Uterus (tissue), 3 donors: ENCODE measurements at regions not wholly inside any gene's neighbourhood (a gene's known extent, or its start where the extent isn't known, plus 50 kb on each side); places are given as distances from the start of the nearest gene placed in this dataset.

Source experiments
- DNase-seq, 2 donors: peaks; one replicate each; pipeline ENCODE4 v3.0.0-alpha.2; 2019 to 2020
- H3K27ac ChIP-seq, 2 donors: fragments of 200-600 bp; sonication (generic); 1 replicate in 1 of 2; 2 replicates in 1 of 2; pipeline ENCODE4 v1.5.1; 2016 to 2018
- H3K27me3 ChIP-seq, 2 donors: fragments of 200-600 bp; sonication (generic); one replicate each; pipeline ENCODE4 v1.5.1; 2018 to 2019; ENCODE audit warnings: control low read depth in 1 of 2
- H3K36me3 ChIP-seq, 2 donors: fragments of 200-600 bp; sonication (generic); one replicate each; pipeline ENCODE4 v1.5.1; 2019; ENCODE audit warnings: control low read depth in 1 of 2
- H3K4me1 ChIP-seq, 2 donors: fragments of 200-600 bp; sonication (generic); one replicate each; pipeline ENCODE4 v1.5.1; 2018 to 2019; ENCODE audit warnings: control low read depth in 1 of 2
- H3K4me3 ChIP-seq, 2 donors: fragments of 200-600 bp; sonication (generic); 1 replicate in 1 of 2; 2 replicates in 1 of 2; pipeline ENCODE4 v1.5.1; 2018 to 2019; ENCODE audit warnings: mild to moderate bottlenecking in 1 of 2
- H3K9me3 ChIP-seq, 2 donors: fragments of 200-600 bp; sonication (generic); one replicate each; pipeline ENCODE4 v1.5.1; 2019; ENCODE audit warnings: control low read depth in 1 of 2
- POLR2A ChIP-seq, 2 donors: fragments of 450-650 bp; IDR thresholded peaks; one replicate each; pipeline ENCODE4 v1.6.1; 2016; ENCODE audit warnings: antibody characterized with exemption in 2 of 2, mild to moderate bottlenecking in 1 of 2, moderate library complexity in 1 of 2
- intact Hi-C: fragments of 100-400 bp; cut with DNase I; formaldehyde crosslinking; loops from one replicate; pipeline ENCODE4 v1.15.1; 2023; ENCODE audit warnings: low total_unique reads
- TF ChIP-seq, protein P1 (sequence below), 4 experiments: fragments of 200-600 bp in 2 of 4; fragments of 450-650 bp in 2 of 4; sonication (generic) in 2 of 4; IDR thresholded peaks; one replicate each; pipeline ENCODE4 v1.5.1; 2016 to 2019; ENCODE audit warnings: antibody characterized with exemption in 4 of 4, mild to moderate bottlenecking in 2 of 4, moderate library complexity in 1 of 4
- donor health status: DM: yes; HTN: yes; CAD: no.

DNA sequence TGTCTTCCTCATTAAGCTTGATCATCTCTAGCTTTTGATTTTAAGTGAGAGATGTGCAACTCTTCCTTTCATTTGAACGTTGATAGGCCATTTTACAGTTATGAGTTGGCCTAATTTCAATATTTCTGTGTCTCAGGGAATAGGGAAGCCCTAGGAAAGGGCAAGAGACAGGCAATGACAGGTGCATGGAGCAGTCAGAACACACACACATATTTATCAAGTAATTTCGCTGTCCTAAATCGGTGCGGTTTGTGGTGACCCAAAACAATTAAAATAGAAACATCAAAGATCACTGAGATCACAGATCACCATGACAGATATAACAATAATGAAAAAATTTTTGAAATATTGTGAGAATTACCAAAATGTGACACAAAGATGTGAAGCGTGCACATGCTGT is 87.7 kb upstream of the LSM6 start:
- DNase-seq: no peak
- Histone ChIP-seq H3K27me3 (no peaks in the 10 kb centered on the region), H3K36me3 (no peaks in the 10 kb centered on the region), H3K4me3 (no peak overlapping the region), H3K9me3 (no peaks in the 10 kb centered on the region), H3K27ac (no peak overlapping the region), H3K4me1 (no peaks in the 10 kb centered on the region)
- TF ChIP-seq, protein P1, sequence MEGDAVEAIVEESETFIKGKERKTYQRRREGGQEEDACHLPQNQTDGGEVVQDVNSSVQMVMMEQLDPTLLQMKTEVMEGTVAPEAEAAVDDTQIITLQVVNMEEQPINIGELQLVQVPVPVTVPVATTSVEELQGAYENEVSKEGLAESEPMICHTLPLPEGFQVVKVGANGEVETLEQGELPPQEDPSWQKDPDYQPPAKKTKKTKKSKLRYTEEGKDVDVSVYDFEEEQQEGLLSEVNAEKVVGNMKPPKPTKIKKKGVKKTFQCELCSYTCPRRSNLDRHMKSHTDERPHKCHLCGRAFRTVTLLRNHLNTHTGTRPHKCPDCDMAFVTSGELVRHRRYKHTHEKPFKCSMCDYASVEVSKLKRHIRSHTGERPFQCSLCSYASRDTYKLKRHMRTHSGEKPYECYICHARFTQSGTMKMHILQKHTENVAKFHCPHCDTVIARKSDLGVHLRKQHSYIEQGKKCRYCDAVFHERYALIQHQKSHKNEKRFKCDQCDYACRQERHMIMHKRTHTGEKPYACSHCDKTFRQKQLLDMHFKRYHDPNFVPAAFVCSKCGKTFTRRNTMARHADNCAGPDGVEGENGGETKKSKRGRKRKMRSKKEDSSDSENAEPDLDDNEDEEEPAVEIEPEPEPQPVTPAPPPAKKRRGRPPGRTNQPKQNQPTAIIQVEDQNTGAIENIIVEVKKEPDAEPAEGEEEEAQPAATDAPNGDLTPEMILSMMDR (IDR thresholded peaks at IDR 0.05): no peak
- no peak for TF ChIP-seq POLR2A (IDR thresholded peaks at IDR 0.05)
- intact Hi-C loops: no loop called here

DNA sequence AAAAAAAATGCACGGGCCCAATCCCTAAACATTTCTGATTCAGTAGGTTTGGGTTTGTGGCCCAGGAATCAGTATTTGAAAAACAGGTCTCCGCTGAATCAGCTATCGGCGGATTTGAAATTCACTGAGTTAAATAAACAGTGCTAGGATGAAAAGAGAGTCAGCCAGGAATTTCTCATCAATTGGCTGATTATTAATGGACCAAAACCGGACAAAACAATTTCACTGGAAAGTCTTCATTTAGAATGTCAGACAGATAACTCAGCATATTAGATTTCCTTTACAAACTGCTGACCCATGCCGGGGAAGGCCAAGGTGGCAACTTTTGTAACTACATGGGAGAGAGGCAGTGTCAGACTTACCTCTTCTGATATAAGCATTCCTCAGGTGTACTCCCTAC is 99.4 kb upstream of the LSM6 start:
- Histone ChIP-seq H3K4me3 (no peak overlapping the region), H3K36me3 (no peaks in the 10 kb centered on the region), H3K9me3 (no peaks in the 10 kb centered on the region), H3K4me1 (no peaks in the 10 kb centered on the region), H3K27ac (no peak overlapping the region), H3K27me3 (no peaks in the 10 kb centered on the region)
- no peak for DNase-seq
- TF ChIP-seq, protein P1 (IDR thresholded peaks at IDR 0.05): no peak
- no peak for TF ChIP-seq POLR2A (IDR thresholded peaks at IDR 0.05)
- intact Hi-C loops: no loop called here

DNA sequence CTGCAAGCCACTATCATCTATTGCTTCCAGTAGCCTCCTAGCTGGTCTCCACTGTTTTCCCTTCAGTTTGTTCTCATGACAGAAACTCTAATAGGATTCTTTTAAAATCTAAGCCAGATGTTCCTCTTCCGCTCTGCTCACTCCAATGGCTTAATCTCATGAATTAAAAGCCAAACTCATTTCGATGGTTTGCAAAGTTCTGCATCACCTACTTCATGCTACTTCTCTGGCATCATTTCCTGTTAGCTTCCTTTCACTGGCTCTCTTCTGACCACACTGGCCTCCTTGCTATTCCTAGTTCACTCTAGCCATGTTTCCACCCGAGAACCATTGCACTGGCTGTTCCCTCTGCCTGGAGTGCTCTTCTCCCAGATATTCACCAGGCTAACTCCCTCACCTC is 102.0 kb upstream of the LSM6 start:
- Histone ChIP-seq H3K9me3 (no peaks in the 10 kb centered on the region), H3K27ac (no peak overlapping the region), H3K36me3 (no peaks in the 10 kb centered on the region), H3K4me3 (no peak overlapping the region), H3K4me1 (no peaks in the 10 kb centered on the region), H3K27me3 (no peaks in the 10 kb centered on the region)
- DNase-seq: no peak
- TF ChIP-seq, protein P1 (IDR thresholded peaks at IDR 0.05): no peak
- TF ChIP-seq POLR2A (IDR thresholded peaks at IDR 0.05): no peak
- intact Hi-C loops: no loop called here

DNA sequence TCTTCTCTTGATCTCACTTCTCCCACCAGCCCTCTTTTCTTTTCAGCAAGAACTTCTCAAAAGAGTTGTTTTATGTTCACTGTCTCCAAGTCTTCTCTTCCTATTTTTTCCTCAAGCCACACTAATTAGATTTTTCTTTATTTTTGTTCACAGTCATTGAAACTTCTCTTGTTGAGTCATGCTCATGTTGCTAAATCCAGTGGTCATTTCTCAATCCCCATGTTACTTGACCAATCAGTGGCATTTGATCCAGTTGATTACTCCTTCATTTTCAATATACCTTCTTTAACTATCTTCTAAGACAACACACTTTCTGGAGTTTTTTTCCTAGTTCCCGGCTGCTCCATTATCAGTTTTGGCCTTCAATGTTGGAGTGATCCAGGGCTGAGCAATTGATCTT is 103.1 kb upstream of the LSM6 start:
- intact Hi-C loops: no loop called here
- H3K4me3 ChIP-seq: no peak overlapping the region
- no peaks in the 10 kb centered on the region for H3K27me3 ChIP-seq
- TF ChIP-seq POLR2A (IDR thresholded peaks at IDR 0.05): no peak
- TF ChIP-seq, protein P1 (IDR thresholded peaks at IDR 0.05): no peak
- no peaks in the 10 kb centered on the region for H3K4me1 ChIP-seq
- DNase-seq: no peak
- no peaks in the 10 kb centered on the region for H3K36me3 ChIP-seq
- H3K9me3 ChIP-seq: no peaks in the 10 kb centered on the region
- H3K27ac ChIP-seq: no peak overlapping the region

DNA sequence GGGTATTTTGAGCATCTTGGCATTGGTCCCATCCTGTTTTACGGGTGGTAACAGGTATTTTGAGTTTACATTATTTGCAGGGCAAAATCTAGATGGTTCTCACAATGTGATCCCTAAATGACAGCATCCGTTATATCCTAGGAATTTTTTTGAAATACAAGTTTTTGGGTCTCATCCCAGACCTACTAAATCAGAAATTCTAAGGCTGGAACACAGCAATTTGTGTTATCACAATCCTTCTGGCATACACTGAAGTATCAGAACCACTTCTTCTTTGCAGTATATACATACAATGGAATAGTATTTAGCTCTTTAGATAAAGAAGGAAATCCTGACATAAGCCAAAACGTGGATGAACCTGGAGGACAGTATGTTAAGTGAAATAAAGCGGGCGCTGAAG is 104.1 kb upstream of the LSM6 start:
- no peak for DNase-seq
- Histone ChIP-seq H3K4me3 (no peak overlapping the region), H3K27ac (no peak overlapping the region), H3K27me3 (no peaks in the 10 kb centered on the region), H3K4me1 (no peaks in the 10 kb centered on the region), H3K9me3 (no peaks in the 10 kb centered on the region), H3K36me3 (no peaks in the 10 kb centered on the region)
- no peak for TF ChIP-seq POLR2A (IDR thresholded peaks at IDR 0.05)
- TF ChIP-seq, protein P1 (IDR thresholded peaks at IDR 0.05): no peak
- intact Hi-C loops: no loop called here
